Activated CD4-positive, CD25-positive, alpha-beta regulatory T cell treated with anti-CD3 and anti-CD28 coated beads, Interleukin-2, amount 50 U/mL, for 16 hours (primary cell): ENCODE measurements at regions not wholly inside any gene's neighbourhood (a gene's known extent, or its start where the extent isn't known, plus 50 kb on each side); places are given as distances from the start of the nearest gene placed in this dataset.

Source experiments
- DNase-seq: peaks from one replicate; pipeline ENCODE4 v3.0.0-alpha.2; 2020; ENCODE audit warnings: low read depth, low spot score

DNA sequence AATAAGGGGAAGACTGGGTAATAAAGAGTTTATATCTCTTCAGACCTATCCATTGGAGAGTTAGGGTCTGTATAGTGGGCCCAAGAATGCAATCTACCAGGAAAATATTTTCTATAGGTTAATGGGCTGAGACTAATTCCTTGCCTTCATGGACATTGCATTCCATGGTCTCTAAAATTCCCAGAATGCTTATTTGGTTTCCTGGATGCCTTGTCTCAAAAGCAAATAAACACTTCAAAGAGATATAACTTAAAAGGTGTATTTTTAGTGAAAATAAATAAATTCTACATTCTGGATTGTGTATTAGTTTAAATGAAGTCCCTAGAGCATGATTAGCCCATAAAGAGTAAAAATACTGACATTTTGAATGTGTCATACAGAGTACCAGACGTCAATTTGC lies 550.1 kb upstream of the PKN2 start:
- no peak for DNase-seq

DNA sequence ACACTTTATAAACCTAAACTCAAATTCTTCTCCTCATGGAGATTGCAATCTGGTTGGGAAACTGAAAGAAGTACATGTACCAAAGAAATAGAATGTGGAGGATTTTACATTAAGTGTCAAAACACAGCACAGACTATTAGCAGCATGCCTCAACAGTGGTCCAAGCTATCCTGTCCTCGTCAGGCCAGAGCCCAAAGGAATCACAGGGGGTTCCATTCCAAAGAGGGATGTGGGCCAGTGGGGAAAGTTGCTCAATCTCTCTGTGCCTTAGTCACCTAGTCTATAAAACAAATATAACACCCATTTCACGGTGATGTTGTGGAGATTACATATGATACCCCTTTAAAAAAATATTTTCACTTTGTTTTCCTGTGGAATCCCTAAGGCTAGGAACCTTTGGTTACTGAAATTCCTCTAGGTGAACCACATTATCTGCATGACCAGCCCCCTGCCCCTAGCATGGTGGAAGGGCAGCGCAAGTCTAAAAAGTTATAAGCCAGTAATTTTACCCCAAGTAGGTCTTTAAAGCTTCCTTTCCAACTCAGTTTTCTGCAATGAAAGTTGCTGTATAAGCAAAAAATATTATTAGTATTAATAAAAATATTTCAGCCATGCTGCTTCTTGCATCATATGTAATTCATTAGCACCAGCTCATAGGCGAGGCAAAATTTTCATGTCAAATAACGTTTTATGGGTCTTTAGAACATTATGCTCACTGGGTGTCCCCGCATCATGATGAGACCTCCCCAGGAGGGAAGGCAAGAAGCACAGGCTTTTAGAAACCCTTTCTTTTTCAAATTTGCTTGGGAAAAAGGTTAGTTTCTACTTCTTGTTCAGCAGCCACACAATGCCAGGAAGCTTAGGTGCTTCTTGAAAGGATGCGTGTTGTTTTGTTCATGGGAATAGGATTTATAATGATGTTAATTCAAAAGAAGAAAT lies 548.8 kb upstream of the PKN2 start:
- no peak for DNase-seq

DNA sequence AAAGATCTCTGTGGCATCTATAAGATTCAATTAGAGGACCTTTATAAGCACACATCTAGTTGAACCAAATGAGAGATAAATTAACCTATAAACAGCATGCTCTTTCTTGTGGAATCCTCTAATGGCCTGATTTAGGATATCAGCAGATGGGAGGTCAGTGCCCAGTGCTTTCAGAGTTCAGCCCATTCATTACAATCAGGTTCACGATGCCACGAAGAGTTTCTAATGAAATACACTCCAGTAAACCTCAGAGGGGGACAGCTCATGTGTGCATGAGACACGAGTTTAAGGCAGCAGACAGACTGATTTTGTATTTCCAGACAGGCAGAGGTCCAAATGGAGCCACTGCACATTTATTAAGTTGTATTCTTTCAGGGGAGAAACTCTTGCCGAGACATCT lies 544.4 kb upstream of the PKN2 start:
- no peak for DNase-seq

DNA sequence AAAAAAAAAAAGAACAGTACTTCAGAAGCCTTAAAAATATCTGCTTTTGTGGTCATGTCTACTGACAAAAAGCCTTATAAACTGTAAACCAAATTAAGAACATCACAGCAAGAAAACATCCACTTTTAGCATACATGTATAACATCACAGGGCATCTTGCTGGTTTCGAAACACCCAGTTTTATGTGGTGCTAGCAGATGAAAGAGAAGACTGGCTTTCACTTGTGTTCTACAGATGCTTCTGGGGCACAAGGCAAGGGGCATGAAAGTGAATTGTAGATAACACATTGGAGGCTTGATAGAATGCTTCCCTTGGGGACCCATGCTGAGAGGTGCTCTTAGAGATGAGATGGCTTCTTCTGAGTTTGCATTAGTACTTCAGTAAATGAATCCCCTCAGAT lies 543.7 kb upstream of the PKN2 start:
- DNase-seq: no peak

DNA sequence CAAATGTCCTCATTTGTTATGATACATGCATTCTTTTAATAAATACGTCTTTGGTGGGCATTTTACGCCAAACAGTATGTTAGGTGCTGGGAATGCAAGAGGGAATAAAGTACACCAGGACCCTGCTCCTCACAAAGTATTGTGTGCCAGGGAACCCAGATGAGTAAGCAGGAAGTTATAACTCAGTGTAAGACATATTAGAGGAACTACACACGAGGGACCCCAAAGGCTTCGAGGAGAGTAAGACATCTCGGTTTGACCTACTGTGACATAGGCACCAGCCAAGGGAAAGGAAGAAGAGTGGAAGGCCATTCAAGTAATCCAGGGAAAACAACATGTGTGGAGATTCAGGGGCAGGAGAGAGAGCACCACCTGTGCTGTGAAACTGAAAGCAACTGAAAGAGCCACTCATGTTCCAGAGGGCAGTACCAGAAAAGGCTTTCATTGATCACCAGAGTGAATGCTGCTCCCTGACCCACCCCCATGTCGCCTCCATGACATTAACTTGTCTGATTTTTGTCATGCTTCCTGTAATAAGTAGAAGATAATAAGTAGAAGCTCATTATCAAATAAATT lies 542.5 kb upstream of the PKN2 start:
- DNase-seq: no peak

DNA sequence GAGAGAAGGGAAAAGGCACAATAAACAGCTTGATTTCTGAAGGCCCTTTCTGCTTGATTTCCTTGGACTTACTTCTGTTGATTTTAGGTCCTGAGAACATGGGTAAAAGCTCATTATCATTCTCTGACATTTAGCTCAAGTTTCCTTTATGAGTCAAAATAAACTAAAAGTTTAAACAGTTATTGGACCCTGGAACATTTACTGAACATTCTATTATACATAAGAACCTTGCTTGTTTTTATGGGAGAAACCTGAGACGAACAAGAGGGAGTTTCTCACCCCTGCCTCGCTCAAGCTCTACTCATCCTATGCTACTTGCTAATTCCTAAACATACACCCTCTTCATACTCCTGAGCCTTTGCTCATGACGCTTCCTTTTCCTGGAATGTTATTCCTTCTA lies 538.3 kb upstream of the PKN2 start:
- no peak for DNase-seq

DNA sequence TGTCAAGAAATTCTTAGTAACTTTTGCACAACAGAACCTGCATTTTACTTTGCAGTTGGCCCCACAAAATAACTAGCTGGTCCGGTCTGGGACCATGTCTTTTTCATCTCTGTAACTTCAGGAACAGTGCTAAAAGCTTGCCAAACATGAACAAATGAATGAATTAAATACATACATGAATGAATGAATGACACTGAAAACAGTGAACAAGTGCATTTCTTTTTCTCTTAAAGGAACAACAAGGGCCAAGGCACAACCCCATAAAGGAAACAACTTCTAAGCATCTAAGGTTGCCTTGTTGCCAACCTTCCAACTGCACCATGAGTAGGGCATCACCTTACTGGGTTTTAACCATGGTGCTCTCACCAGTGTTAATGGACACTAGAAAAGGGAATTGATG lies 534.4 kb upstream of the PKN2 start:
- no peak for DNase-seq

DNA sequence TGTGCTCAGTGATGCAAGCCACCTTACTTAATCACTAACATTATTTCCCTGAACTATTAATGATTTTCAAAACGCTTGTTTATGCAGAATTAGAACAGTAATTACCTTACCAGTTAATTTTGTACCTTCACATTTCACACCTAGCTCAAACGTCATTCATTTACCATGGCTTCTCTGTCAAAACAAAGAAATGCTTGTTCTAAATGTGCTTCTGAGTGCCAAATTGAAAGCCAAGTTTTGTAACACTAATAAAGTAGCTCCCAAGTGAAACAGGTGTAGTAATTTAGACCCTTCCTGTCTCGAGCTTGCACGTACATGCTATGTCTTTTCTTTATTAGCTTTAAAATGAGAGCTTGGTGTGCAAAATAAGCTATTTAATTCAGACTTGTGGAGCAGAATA lies 533.7 kb upstream of the PKN2 start:
- DNase-seq: no peak

DNA sequence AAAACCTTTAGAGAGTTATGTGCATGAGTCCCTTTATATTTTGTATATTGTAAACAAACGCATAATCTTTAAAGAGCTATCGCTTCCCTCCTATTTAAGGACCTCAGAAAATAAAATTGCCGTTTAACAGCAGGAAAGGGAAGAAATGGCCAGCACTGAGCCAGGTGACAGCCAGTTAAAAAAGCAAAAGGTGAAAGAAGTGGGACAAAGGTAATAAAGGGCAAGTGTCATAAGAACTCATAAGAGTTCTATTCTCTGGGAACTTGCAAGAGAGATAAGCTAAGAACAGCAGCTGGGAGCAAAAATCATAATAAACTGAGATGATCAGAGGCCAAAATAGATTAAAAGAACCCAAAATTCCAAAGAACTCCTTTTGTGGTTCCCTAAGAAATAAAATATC lies 520.9 kb upstream of the PKN2 start:
- DNase-seq: no peak

DNA sequence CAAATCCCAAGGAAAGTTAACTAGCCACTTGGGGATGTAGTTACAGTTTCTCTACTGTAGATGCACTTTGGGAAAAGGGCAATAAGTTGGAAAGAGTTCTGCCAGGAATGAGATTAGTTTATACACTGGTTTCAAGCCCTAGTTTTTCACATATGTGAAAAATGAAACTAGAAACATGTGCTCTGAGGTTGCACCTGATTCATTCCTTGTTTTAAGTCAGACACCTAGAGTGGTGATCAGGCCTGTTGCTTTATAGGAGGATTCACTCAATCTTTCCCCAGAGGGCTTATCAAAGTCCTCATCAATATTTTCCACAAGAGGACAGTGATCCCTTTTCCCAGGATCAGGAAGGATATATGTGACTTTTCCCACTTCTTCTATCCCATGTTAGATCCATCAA lies 515.9 kb upstream of the PKN2 start:
- DNase-seq: no peak

DNA sequence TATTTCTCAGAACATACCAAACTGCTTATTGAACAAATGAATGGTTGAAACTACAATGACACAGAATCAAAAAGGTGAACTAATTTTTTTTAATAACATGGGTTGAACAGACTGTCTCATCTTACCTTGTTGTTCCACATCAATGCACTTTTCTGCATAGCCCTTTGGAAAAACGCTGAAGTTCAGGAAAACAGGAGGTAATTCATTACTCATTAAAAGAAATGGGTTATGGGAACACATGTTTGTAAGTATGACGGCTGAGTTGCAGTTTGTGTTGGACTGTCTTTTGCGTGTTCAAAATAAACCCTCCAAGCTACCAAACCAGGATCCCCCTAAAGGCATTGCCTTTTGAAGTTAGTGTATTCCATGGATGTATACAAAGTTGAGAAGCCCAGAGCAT lies 514.9 kb upstream of the PKN2 start:
- DNase-seq: no peak

DNA sequence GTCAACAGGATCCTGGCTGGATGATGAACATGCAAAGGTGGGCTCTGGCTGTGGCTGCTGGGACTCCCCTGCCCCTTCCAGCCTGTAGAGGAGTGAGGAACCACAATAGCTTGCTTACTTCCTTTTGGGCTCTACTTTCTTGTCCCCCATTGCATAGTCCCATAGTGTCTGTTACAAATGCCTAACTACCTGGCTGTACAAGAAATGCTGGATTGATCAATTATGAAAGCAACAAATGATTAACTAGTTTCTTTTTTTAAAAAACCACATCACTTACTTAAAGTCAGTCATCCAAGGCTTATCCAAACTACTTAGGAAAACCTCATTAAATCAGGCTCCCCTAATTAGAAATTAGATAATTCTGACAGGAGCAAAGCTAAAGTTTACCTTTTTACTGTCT lies 514.1 kb upstream of the PKN2 start:
- DNase-seq: no peak

DNA sequence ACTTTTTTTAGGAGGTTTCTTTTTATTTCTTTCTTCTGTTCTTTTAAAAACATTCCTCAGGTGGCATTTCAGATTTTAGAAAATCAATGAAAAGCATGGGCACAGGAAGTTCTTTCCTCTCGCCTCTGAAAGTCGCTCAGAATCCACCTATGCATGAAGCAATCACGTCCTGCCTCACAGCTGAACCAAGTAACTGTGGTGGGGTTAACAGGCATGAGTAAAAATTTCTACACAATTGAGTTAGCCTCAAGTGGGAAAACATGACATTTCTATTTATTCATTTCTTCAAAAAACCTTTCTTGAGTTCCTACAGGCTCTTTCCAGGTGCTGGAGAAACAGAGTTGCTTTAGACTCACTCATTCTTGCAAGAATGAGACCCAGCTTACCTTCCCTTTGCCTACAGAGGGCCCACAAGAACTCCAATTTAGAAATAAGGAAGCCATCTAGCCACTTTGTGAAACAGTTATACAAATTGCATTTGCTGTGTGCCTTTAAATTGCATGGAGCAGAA lies 508.9 kb upstream of the PKN2 start:
- no peak for DNase-seq

DNA sequence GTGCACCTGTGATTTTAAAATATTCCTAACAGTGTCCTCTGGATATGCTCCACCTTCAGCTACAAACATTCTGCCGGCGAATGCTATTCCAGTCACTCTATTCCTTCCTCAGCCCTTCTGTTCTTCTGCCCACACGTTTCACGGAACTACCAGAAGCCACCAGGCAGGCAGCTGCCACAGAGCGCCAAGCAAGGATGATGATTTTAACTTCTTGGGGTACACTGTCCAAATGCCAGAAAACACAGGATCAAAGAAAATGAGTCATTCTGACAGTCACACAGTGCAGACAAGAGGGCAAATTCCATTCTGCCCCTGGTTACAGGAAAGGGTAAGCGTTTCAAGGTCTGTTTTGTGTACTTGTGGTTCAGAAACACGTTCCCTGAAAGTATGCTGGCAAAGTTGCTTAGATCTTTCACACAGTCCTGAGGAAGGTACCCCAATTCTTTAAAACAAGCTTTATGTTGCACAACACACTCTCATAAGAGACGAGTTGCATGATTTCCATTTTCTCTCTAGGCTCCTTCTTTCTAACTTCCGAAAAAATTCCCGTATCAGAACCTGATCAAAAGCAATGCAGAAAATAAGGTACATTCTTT lies 508.3 kb upstream of the PKN2 start:
- DNase-seq: no peak

DNA sequence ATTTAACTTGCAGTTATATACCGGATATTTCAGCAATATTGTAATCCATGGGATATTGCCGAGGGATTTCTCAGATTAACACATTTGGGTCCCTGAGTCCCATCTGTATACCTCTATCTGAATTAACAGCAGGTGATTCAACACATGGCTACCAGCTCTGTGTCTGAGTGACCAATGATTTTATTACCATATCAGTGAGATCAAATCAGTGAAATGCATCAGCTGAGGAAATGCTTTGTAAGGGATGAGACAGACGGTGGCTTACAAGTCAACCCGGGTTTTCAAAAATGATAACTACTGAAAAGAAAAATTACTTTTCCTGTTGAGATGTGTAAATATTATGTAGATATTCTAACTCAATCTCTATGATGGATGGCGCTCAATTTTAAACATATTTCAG lies 504.1 kb upstream of the PKN2 start:
- no peak for DNase-seq

DNA sequence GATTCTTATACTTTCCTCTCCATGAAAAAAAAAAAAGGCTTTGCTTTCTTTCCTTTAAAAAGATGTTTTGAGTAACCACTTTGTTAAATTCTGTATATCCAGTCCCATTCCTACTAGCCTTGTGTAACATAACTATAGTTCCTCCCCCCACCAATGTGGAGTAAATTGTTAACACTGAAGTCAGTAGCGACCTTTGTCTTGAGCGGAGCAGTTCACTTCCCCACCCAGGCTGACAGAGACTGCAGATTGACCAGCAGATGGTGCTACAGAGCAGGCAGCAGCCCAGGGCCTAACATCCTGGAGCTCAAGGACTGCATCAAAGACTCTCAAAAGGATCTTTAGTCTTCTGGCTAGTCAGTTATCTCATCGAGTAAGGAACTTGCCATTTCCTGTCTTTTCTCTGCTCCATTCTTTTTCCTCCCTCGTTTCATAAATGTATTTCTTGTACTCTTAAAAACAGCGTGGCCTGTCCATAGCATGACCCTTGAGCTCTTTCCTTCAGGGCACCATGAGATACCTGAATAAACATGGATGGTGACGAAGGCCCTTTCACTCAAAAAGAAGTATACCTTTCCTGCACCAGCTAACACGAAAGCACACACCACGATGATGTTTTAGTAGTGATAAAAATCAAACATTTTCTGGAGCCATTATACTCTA lies 503.5 kb upstream of the PKN2 start:
- DNase-seq: peak; percentile 11

DNA sequence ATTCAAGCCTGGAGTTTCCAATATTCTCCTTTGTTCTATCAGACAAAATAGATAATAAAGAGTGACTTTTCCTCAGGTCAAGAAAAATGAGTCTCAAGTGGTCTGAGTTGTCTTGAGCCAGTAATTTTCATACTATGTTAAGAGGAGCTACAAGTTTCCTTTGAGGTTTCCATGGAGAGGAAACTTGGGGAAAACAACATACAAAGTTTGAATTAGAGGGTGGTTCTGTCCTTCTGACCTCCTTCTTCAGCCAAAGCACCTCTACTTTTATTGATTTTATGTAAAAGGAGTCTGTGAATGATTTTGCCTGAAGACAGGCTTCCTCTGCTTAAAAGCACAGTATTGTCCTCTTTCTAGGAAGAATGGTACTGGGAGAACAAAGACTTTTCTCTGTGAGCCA lies 497.2 kb upstream of the PKN2 start:
- no peak for DNase-seq

DNA sequence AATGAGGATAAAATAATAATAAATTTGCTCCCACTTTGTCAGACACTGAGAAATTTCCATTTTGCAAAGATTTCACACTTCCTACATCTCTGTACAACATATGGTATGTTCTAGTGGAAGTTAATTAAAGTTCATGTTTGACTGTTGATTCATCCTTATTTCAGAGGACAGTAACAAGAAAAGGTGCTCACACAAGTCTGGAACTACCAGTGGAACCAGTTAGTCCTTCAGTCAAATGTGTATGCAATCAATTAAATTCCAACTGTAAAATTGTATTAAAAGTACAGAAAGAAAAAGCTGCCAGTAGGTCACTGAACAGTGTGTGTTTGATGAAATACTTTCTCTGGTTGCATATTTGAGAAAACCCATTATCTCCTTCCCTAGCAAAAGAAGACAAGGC lies 496.0 kb upstream of the PKN2 start:
- no peak for DNase-seq

DNA sequence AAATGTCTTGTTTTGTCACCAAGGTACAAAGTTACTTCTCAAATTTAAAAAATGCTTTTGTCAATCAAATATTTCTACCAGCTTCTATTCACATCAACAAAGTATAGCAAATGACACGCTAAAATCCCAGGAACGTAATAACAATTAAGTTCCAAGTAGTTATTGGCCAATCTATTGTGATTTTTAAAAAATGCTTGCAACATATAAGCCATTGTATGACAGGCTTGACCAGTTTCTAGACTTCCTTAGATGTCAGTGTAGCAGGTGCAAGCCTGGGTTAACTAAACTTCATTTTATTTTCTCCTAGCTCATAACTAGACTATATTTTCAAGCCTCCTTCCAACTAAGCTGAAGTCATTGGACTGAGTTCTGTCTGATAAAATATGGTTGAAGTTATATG lies 494.5 kb upstream of the PKN2 start:
- DNase-seq: no peak

DNA sequence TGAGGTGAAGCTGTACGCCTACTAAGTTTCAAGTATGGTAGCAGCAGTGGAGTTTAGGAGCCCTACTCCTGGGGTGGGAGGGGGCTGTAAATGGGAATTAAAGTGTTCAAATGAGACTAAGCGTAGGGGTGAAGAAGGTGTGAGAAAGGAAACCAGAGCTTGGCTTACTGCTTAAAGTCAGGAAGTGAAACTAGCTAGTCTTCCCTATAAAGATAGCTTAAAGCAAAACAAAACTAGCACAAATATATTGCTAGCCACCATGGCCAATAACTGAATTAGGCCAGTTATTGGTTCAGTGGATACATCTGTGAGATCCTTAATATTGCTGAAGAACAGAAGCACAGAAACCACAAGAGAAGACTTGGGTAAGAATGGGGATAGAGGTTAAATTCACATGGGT lies 492.2 kb upstream of the PKN2 start:
- DNase-seq: no peak

DNA sequence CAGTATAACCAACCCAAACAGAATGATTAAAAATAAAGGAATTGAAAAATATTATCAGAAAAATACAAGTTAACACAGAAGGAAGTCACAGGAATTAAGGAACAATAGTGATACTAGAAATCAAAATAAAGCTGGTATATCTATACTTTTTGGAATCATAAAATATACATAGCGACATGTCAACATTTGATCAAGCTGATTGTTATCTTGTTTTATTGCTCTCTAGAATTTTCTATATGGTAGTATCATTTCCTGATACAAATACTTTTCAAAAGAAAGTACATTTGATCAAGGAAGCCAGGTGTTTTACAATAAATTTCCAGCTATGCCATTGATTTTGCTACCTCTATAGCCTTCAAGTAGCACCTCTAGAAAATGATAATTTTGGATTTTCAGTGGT lies 489.5 kb upstream of the PKN2 start:
- no peak for DNase-seq

DNA sequence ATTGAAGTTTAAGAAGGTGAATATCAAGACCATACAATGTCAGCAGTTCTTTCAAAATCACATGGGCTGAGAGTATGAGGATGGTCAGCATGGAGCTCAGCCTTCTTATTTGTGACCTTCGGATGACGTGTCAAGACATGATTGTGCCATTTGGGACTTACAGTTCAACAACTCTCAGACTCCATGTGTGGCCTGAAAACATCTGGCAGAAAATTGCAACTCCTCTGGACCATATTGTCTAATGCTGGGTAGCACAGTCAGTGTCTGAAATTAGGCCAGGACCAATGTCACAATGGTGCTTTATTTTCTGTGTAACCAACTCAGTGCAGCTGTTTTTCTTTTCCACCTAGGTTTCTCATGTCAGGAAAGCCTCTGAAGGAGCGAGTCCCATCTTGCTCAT lies 483.5 kb upstream of the PKN2 start:
- no peak for DNase-seq
